WTC11 (cell line): ENCODE measurements at regions not wholly inside any gene's neighbourhood (a gene's known extent, or its start where the extent isn't known, plus 50 kb on each side); places are given as distances from the start of the nearest gene placed in this dataset.

Source experiments
- ATAC-seq: fragments of 200-7000 bp; cut with Tn5 transposase; 2 replicates; pipeline ENCODE4 v1.10.0; 2021; ENCODE audit warnings: mild to moderate bottlenecking, moderate library complexity
- CTCF ChIA-PET: fragments of 300-600 bp; sonication (Branson Sonifier 250); formaldehyde crosslinking; loops from one replicate; lab custom pipeline; 2021; ENCODE audit warnings: antibody characterized with exemption; lab: Charles Lee
- POLR2A ChIA-PET: fragments of 350-600 bp; sonication (Branson Sonifier 250); formaldehyde crosslinking; loops from one replicate; lab custom pipeline; 2021; ENCODE audit warnings: antibody characterized with exemption; lab: Charles Lee
- DNase-seq: peaks from one replicate; pipeline ENCODE4 v3.0.0; 2021; ENCODE audit warnings: low spot score
- H3K27ac Mint-ChIP-seq: 2 replicates; pipeline ENCODE4 v1.8.0; 2021; ENCODE audit warnings: mixed read lengths
- H3K27me3 Mint-ChIP-seq: 2 replicates; pipeline ENCODE4 v1.8.0; 2021; ENCODE audit warnings: low read depth, mild to moderate bottlenecking, moderate library complexity, mixed read lengths
- H3K36me3 Mint-ChIP-seq: 2 replicates; pipeline ENCODE4 v1.8.0; 2021; ENCODE audit warnings: mixed read lengths
- H3K4me1 Mint-ChIP-seq: 2 replicates; pipeline ENCODE4 v1.8.0; 2022; ENCODE audit warnings: mixed read lengths
- H3K4me3 Mint-ChIP-seq: 2 replicates; pipeline ENCODE4 v1.8.0; 2021; ENCODE audit warnings: mild to moderate bottlenecking, moderate library complexity, mixed read lengths
- H3K9me3 Mint-ChIP-seq: 2 replicates; pipeline ENCODE4 v1.8.0; 2021; ENCODE audit warnings: mixed read lengths
- ARID4B ChIP-seq: sonication (generic); formaldehyde crosslinking; IDR thresholded peaks from 2 replicates; pipeline ENCODE4 v1.8.0; 2023; ENCODE audit warnings: missing genetic modification reagents, mild to moderate bottlenecking, borderline replicate concordance
- ATF1 ChIP-seq: sonication (generic); formaldehyde crosslinking; IDR thresholded peaks from 2 replicates; pipeline ENCODE4 v1.8.1; 2023; ENCODE audit warnings: mild to moderate bottlenecking, moderate library complexity, missing genetic modification reagents
- ATF2 ChIP-seq: sonication (generic); formaldehyde crosslinking; IDR thresholded peaks from 2 replicates; pipeline ENCODE4 v1.8.1; 2022; ENCODE audit warnings: low read depth, missing genetic modification reagents, borderline replicate concordance
- ATF6 ChIP-seq: sonication (generic); formaldehyde crosslinking; IDR thresholded peaks from 2 replicates; pipeline ENCODE4 v1.8.1; 2023; ENCODE audit warnings: mild to moderate bottlenecking, missing genetic modification reagents
- CDX4 ChIP-seq: fragments of 250-450 bp; sonication (Bioruptor Pico); IDR thresholded peaks from 2 replicates; pipeline ENCODE4 v1.9.0; 2021; ENCODE audit warnings: moderate library complexity, mild to moderate bottlenecking, inconsistent platforms, borderline replicate concordance
- ELF4 ChIP-seq: sonication (generic); formaldehyde crosslinking; IDR thresholded peaks from 2 replicates; pipeline ENCODE4 v1.8.1; 2022; ENCODE audit warnings: low read depth, mild to moderate bottlenecking, moderate library complexity, missing genetic modification reagents
- EMX1 ChIP-seq: fragments of 250-450 bp; sonication (Bioruptor Pico); IDR thresholded peaks from 2 replicates; pipeline ENCODE4 v1.8.0; 2021; ENCODE audit warnings: mild to moderate bottlenecking
- GABPB1 ChIP-seq: sonication (generic); formaldehyde crosslinking; IDR thresholded peaks from 2 replicates; pipeline ENCODE4 v1.8.1; 2023; ENCODE audit warnings: mild to moderate bottlenecking, missing genetic modification reagents
- HMGA2 ChIP-seq: fragments of 250-450 bp; sonication (Bioruptor Pico); IDR thresholded peaks from 2 replicates; pipeline ENCODE4 v1.4.0; 2021; ENCODE audit warnings: mild to moderate bottlenecking, moderate library complexity
- IRF1 ChIP-seq: sonication (generic); formaldehyde crosslinking; IDR thresholded peaks from 2 replicates; pipeline ENCODE4 v1.8.0; 2023; ENCODE audit warnings: missing genetic modification reagents
- IRF2 ChIP-seq: sonication (generic); formaldehyde crosslinking; IDR thresholded peaks from 2 replicates; pipeline ENCODE4 v1.8.0; 2022; ENCODE audit warnings: low read depth, missing genetic modification reagents, borderline replicate concordance
- MAX ChIP-seq: sonication (generic); formaldehyde crosslinking; IDR thresholded peaks from 2 replicates; pipeline ENCODE4 v1.8.0; 2022; ENCODE audit warnings: mild to moderate bottlenecking, missing genetic modification reagents
- OVOL2 ChIP-seq: fragments of 250-450 bp; sonication (Bioruptor Pico); IDR thresholded peaks from 2 replicates; pipeline ENCODE4 v1.9.0; 2021; ENCODE audit warnings: mild to moderate bottlenecking, borderline replicate concordance
- TCF7 ChIP-seq: sonication (generic); formaldehyde crosslinking; IDR thresholded peaks from 2 replicates; pipeline ENCODE4 v1.8.0; 2022; ENCODE audit warnings: mild to moderate bottlenecking, low read depth, missing genetic modification reagents, moderate library complexity
- TEAD4 ChIP-seq: sonication (generic); formaldehyde crosslinking; IDR thresholded peaks from 2 replicates; pipeline ENCODE4 v1.8.0; 2022; ENCODE audit warnings: mild to moderate bottlenecking, missing genetic modification reagents
- ZNF317 ChIP-seq: sonication (generic); formaldehyde crosslinking; IDR thresholded peaks from 2 replicates; pipeline ENCODE4 v1.8.1; 2023; ENCODE audit warnings: low read depth, mild to moderate bottlenecking, moderate library complexity, missing genetic modification reagents, borderline replicate concordance
- ZNF425 ChIP-seq: fragments of 250-450 bp; sonication (Bioruptor Pico); conservative IDR thresholded peaks from 2 replicates; pipeline ENCODE4 v1.9.0; 2021; ENCODE audit warnings: mild to moderate bottlenecking
- ZNF671 ChIP-seq: fragments of 250-450 bp; sonication (Bioruptor Pico); IDR thresholded peaks from 2 replicates; pipeline ENCODE4 v1.8.0; 2021; ENCODE audit warnings: mild to moderate bottlenecking

GRCh38 chr14:65312859-65313258 is 99.7 kb upstream of the FUT8 start:
- Mint-ChIP-seq H3K36me3 (no peaks in the 10 kb centered on the region), H3K4me3 (no peak overlapping the region), H3K4me1 (peaks cover 7% of the 10 kb centered on the region), H3K27ac (no peak overlapping the region), H3K27me3 (no peaks in the 10 kb centered on the region; the same call in none of the 2 replicates), H3K9me3 (peaks cover 19% of the 10 kb centered on the region)
- no peak for TF ChIP-seq ZNF425 (CRISPR knock-in tag)
- no peak for TF ChIP-seq HMGA2 (CRISPR knock-in tag)
- TF ChIP-seq ATF6 (CRISPR knock-in tag), result no peak
- no peak for TF ChIP-seq ATF1 (CRISPR knock-in tag)
- no peak for TF ChIP-seq EMX1 (CRISPR knock-in tag)
- TF ChIP-seq OVOL2 (CRISPR knock-in tag), result no peak
- TF ChIP-seq ZNF317 (CRISPR knock-in tag), result no peak
- TF ChIP-seq CDX4 (CRISPR knock-in tag), result no peak
- no peak for TF ChIP-seq TCF7 (CRISPR knock-in tag)
- no peak for TF ChIP-seq ZNF671
- no peak for TF ChIP-seq GABPB1 (CRISPR knock-in tag)
- no peak for TF ChIP-seq IRF2 (CRISPR knock-in tag)
- TF ChIP-seq IRF1 (CRISPR knock-in tag), result no peak
- no peak for TF ChIP-seq ARID4B (CRISPR knock-in tag)
- no peak for TF ChIP-seq ATF2 (CRISPR knock-in tag)
- no peak for TF ChIP-seq TEAD4
- TF ChIP-seq MAX (CRISPR knock-in tag), result no peak
- TF ChIP-seq ELF4, result no peak
- POLR2A ChIA-PET, result no interaction called here
- DNase-seq (peak; percentile 28), ATAC-seq (peak; percentile 78)
- CTCF ChIA-PET, result no interaction called here
